HG02678 (cell line): ENCODE measurements at regions not wholly inside any gene's neighbourhood (a gene's known extent, or its start where the extent isn't known, plus 50 kb on each side); places are given as distances from the start of the nearest gene placed in this dataset.

Experiments used
- ATAC-seq: cut with Tn5 transposase; IDR thresholded peaks from one replicate; pipeline ENCODE4 v1.9.1; 2021; ENCODE audit warnings: mild to moderate bottlenecking, moderate library complexity; ENCODE audit not compliant: unreplicated experiment

DNA sequence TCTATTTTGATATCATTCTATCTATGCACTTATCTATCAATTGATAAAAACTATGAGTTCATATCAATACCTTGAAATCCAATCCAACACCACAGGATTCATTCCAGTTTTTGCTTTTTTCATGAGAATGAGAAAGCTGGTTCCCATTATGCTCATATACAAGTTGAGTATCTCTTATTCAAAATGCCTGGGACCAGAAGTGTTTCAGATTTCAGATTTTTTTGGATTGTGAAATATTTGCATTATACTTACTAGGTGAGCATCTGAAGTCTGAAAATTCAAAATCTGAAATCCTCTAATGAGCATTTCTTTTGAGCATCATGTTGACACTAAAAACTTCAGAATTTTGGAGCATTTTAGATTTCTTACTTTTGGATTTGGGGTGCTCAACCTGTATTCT is 67.8 kb upstream of the DCBLD2 start:
- no peak for ATAC-seq

DNA sequence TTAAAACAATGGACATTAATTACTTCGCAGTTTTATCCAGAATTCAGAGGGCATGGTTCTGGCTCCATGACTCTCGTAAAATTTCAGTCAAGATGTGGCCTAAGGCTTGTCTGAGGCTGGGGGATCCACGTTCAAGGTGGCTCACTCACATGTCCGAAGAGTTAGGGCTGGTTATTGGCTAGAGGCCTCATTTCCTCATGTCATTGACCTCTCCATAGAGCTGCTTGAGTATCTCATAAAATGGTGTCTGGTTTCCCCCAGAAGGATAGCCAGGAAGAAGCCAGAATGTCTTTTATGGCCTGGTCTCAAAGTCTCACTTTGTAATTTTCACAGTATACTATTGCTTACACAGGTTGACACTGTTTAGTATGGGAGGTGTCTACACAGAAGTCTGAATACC is 67.3 kb upstream of the DCBLD2 start:
- no peak for ATAC-seq

GRCh38 chr3:98968347-98968746 is 66.9 kb upstream of the DCBLD2 start:
- ATAC-seq, result no peak

DNA sequence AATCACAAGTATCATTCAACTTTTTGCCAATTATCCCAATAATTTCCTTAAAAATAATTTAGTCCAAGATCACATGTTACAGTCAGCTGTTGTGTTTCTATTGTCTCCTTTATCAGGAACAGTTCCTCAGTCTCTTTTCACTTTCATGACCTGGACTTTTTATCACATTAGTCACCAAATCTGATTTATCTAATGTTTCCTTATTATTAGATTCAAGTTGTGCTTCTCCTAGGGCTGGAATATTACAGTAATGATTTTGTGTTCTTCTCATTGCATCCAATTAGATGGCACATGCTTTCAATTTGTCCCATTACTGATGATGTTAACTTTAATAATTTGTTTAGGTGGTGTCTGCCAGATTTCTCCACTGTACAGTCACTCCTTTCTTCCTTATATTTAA is 66.3 kb upstream of the DCBLD2 start:
- no peak for ATAC-seq

DNA sequence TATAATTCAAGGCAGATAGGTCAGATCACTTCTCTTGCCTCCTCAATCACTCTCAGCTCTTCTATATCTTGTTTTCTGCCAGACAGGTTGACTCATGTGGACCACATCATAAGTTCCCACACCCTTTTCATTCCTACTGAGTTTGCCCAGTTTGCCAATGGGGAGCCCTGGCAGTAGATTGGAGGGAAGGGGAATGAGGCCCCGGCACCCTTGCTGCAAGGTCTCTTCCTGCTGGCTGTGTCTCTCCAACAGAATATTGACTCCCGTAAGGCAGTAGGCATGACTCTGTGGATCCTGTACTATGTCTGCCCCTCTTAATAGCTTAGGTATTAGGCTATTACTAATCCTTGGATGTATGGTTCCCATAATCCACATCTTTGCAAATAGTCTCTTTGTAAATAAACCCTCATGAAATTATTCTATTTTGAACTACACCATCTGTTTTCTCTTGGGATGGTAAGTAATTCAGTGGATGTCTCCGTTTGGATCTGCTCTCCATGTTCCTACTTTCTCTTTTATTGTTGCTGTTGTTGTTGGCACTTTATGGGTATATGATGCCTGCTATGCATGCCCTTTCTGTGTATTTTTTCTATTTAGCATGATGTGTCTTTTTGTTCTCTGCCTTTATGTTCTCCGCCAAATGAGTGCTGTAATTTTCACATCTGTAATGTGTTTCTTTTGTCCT is 65.5 kb upstream of the DCBLD2 start:
- no peak for ATAC-seq

- ATAC-seq, result no peak
These were observed 64.9 kb upstream of the DCBLD2 start for GRCh38 chr3:98966434-98966833.

- ATAC-seq, result no peak
These were observed 63.3 kb upstream of the DCBLD2 start for GRCh38 chr3:98964784-98965183.

DNA sequence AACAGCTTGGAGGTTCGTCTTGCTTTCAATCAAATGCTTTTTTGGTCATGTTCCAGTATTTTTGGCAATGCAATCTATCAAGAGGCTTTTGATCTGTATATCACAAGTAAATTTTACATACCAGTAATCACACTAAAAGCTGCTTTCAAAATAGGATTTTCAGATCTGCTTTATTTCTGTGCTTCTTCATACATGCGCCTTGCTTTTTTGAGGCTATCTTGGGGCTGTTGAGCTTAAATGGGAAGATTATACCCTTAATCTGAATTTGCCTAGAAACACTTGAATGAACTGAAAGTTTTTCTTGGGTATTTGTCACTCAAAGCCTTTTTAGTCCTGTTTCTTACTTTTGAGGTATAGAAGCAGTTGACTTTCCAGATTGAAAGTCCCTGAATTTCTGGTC is 62.1 kb upstream of the DCBLD2 start:
- ATAC-seq, result no peak

GRCh38 chr3:98962951-98963350 is 61.5 kb upstream of the DCBLD2 start:
- ATAC-seq, result no peak

DNA sequence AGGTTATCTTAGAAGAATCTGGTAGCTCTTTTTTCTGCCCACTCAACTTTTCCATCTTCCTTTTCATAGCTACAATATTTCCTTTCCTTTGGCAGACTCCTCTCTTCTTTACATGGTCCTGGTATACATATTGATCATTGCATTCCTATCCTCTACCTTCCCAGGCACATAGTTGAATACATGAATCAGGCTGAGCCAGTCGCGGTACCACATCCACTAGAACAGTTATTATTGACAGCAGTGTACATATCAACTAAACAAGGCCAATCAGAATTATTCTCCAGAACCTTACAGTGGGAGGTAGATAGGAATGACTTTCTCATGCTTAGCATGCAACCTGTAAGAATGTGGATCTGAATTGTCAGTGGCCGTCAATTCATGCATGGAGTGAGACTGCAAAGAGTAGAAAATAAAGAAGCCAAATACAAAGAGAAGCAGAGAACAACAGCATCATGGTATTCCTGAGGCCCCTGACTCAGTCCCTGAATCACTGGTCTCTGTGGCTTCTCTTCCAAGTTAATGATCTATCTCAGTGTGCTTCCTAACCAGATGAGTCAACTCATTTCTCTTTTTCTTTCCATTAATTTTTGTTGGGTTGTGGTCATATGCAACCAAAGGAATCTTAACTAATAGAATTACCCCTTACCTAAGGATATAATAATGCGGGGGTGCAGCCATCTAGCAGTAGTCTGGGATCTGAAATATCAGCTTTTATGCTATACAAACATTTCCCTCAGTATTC is 60.9 kb upstream of the DCBLD2 start:
- no peak for ATAC-seq

DNA sequence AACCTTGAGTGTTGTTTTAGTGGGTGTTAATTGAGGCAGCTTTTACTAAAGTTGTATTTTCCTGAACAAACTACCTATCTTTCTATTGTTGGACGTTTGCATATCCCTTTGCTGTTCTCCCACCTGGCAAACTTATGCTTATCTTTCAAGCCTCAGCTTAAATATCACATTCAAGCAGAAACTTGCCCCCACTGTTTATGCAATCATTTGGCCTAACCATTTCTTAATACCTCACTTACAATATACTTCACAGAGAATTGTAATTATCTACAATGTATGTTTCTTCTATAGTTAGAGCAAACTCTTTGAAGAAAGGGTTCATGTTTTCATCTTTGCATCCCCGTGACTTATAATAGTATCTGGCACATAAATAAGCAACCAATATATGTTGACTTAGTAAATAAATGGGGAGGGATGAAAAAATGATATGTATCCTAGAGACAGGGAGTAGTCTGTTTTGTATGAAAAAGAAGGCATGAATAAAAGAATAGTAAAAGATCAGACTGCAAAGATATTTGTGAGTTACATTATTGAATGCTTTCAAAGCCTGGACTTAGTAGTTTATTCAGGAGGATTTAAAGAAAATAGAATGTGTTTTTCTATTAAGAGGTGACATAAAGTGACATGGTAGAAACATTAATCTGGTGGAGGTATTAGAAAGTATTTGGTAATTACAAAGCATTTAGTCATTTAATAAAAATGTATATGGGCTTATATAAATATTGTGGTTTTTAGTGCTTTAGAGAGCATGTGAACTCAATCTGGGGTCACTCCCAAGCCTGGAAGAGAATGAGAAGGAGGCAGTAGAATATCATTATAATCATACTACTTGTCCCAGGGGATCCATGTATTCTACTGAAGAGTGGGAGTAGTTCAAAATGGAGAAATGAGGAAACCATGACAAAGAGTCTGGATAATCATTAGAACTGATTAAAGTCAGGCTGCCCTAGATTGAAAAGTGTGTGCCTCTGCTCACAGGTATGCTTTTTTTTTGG is 60.0 kb upstream of the DCBLD2 start:
- no peak for ATAC-seq

DNA sequence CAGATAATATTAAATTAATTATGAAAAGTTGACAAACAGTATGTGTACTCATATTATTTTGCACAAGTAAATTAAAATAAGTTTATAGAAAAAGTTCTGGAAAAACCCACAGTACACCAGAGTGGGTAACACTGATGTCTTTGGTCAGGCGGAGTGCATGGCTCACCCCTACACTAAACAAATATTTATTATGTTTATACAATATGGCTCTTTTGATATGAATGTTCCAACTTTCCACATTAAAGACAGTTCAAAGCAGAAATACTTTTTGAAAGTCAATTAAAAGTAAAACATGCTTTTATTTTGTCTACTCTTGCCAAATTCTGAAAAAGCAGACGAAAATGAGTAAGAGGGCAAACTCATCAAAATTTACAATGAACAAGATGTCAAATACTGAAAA is 56.2 kb upstream of the DCBLD2 start:
- ATAC-seq, result no peak

- ATAC-seq, result no peak
These were observed 54.5 kb upstream of the DCBLD2 start for GRCh38 chr3:98956008-98956407.

DNA sequence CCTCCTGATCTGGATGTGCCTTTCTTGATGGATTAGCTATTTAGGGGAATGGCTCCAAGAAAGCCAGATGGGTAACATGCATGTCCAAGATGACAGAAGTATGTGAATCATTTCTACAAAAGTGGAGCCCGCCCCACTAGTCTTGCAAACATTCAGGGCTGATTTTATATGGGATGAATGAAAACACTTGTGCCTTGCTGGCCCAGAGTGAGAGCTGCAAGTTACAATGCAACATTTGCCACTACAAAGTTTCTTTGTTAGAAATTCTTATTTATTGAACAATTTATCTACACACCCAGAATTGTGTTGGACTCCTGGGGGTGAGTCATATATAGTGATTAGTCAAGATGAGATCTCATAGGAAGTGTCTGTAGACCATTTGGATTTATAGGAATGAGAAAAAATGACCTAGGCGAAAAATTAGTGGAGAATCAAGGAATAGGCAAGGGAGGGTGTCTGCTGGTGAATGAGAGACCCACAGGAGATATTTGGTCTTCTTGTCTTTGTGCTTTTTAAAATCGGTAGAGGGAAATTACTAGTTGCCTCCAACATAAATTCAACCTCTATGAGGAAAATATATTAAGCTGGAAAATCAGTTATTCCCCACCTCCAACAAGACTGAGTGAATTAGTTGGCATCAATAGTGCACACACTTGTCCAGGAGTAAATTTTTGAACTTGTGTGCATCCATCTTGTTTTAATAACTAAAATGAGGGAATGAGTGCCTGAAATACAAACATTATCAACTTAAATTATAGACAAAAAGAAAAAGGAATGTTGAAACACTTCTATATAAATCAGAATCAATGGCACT is 53.5 kb upstream of the DCBLD2 start:
- ATAC-seq, result no peak

GRCh38 chr3:98954242-98954641 is 52.7 kb upstream of the DCBLD2 start:
- ATAC-seq, result no peak

- no peak for ATAC-seq
These were observed 50.9 kb upstream of the DCBLD2 start for GRCh38 chr3:98952404-98952803.
